ENCODE measurements at regions not wholly inside any gene's neighbourhood (a gene's known extent, or its start where the extent isn't known, plus 50 kb on each side); places are given as distances from the start of the nearest gene placed in this dataset.

GRCh38 chr13:107296804-107297203 is 728.9 kb upstream of the ARGLU1 start:
- H3K18ac ChIP-seq (ENCODE audit: insufficient read length, low read depth, low read length): no peak overlapping the region
- no peak for DNase-seq
- TF ChIP-seq CTCF (conservative IDR thresholded peaks at IDR 0.05): no peak
- H3T11ph ChIP-seq (ENCODE audit: low read length): no peak overlapping the region
- no peaks in the 10 kb centered on the region for H3K27me3 ChIP-seq (ENCODE audit: insufficient read depth, low read length)
- H3K9ac ChIP-seq (ENCODE audit: extremely low read depth, insufficient read length, low read length): no peak overlapping the region
- H3K4me2 ChIP-seq (ENCODE audit: insufficient read depth, insufficient read length, low read length): no peak overlapping the region
- no peak overlapping the region for H4K5ac ChIP-seq (ENCODE audit: insufficient read length, low read depth, low read length)
- H2BK15ac ChIP-seq (ENCODE audit: low read depth, low read length): no peak overlapping the region
- no peaks in the 10 kb centered on the region for H3K4me1 Mint-ChIP-seq
- no peak overlapping the region for H2AK5ac ChIP-seq (ENCODE audit: insufficient read length, low read length)
- no peak overlapping the region for H3K27ac ChIP-seq (ENCODE audit: insufficient read length, low read depth, low read length)
- no peak overlapping the region for H2BK5ac ChIP-seq (ENCODE audit: insufficient read length, low read length)
- H3K23ac ChIP-seq (ENCODE audit: insufficient read length, low read depth, low read length): no peak overlapping the region
- WGBS (ENCODE audit: extremely low coverage, insufficient read length, low lambda C conversion rate): no CpG with 5 or more reads among the region's 4 CpGs
- H2AFZ ChIP-seq (ENCODE audit: low read length): no peak overlapping the region
- no peak overlapping the region for H2BK20ac ChIP-seq (ENCODE audit: low read depth, low read length, poor library complexity, severe bottlenecking)
- H3K36me3 Mint-ChIP-seq (ENCODE audit: insufficient read depth in 1 of 3, low read depth in 3 of 3): no peaks in the 10 kb centered on the region
- H3K4ac ChIP-seq (ENCODE audit: low read depth, low read length): no peak overlapping the region
- no peak overlapping the region for H2BK120ac ChIP-seq (ENCODE audit: low read depth, low read length, poor library complexity, severe bottlenecking)
- no peaks in the 10 kb centered on the region; the same call in 1 of the 2 replicates for H3K27me3 Mint-ChIP-seq (ENCODE audit: low read depth)
- H4K8ac ChIP-seq (replicated peaks; ENCODE audit: insufficient read length, low read depth, low read length): no peak overlapping the region
- H3K79me1 ChIP-seq (ENCODE audit: insufficient read depth, low read depth, low read length, poor library complexity, severe bottlenecking): no peaks in the 10 kb centered on the region
- no peak overlapping the region for H3K14ac ChIP-seq (ENCODE audit: insufficient read depth, low read length)
- no peaks in the 10 kb centered on the region for H3K79me2 ChIP-seq (ENCODE audit: insufficient read depth, low read length)
- H3K9me3 Mint-ChIP-seq: no peaks in the 10 kb centered on the region; a peak in 1 of 5 replicates
- no peak overlapping the region for H3K4me3 Mint-ChIP-seq
- H3K4me1 ChIP-seq (ENCODE audit: insufficient read depth, low read length): no peaks in the 10 kb centered on the region
- H3K56ac ChIP-seq (ENCODE audit: insufficient read length, low read depth, low read length): no peak overlapping the region
- H4K20me1 ChIP-seq (ENCODE audit: control insufficient read depth, insufficient read depth, insufficient read length): no peaks in the 10 kb centered on the region
- no peak overlapping the region; a peak in 1 of 7 replicates for H3K27ac Mint-ChIP-seq
- no peak overlapping the region for H4K91ac ChIP-seq (ENCODE audit: insufficient read length, low read depth, low read length)
- no peaks in the 10 kb centered on the region for H3K9me3 ChIP-seq (ENCODE audit: control insufficient read depth, low read depth, low read length)
- H3K23me2 ChIP-seq (ENCODE audit: insufficient read length, low read depth, low read length, poor library complexity, severe bottlenecking): no peaks in the 10 kb centered on the region
- H2BK12ac ChIP-seq (ENCODE audit: insufficient read length, low read depth, low read length): no peak overlapping the region

All from H9 (cell line).